Tibial nerve (tissue), 4 donors: ENCODE measurements at regions not wholly inside any gene's neighbourhood (a gene's known extent, or its start where the extent isn't known, plus 50 kb on each side); places are given as distances from the start of the nearest gene placed in this dataset.

ENCODE experiments used
- EP300 ChIP-seq, 2 donors: sonication (generic); formaldehyde crosslinking; IDR thresholded peaks; one replicate each; pipeline ENCODE4 v1.6.1; 2017; ENCODE audit warnings: antibody characterized with exemption in 2 of 2, mild to moderate bottlenecking in 1 of 2
- TF ChIP-seq, protein P1 (sequence below), 5 experiments: fragments of 200-600 bp in 3 of 5; fragments of 450-650 bp in 2 of 5; sonication (generic) in 3 of 5; IDR thresholded peaks; one replicate each; pipeline ENCODE4 v1.5.1; 2016 to 2019; ENCODE audit warnings: antibody characterized with exemption in 5 of 5, mild to moderate bottlenecking in 3 of 5, moderate library complexity in 2 of 5

- TF ChIP-seq EP300 (IDR thresholded peaks at IDR 0.05) = no peak
- TF ChIP-seq, protein P1, sequence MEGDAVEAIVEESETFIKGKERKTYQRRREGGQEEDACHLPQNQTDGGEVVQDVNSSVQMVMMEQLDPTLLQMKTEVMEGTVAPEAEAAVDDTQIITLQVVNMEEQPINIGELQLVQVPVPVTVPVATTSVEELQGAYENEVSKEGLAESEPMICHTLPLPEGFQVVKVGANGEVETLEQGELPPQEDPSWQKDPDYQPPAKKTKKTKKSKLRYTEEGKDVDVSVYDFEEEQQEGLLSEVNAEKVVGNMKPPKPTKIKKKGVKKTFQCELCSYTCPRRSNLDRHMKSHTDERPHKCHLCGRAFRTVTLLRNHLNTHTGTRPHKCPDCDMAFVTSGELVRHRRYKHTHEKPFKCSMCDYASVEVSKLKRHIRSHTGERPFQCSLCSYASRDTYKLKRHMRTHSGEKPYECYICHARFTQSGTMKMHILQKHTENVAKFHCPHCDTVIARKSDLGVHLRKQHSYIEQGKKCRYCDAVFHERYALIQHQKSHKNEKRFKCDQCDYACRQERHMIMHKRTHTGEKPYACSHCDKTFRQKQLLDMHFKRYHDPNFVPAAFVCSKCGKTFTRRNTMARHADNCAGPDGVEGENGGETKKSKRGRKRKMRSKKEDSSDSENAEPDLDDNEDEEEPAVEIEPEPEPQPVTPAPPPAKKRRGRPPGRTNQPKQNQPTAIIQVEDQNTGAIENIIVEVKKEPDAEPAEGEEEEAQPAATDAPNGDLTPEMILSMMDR (IDR thresholded peaks at IDR 0.05) = no peak
Observed at GRCh38 chr11:38272376-38272775, 1674.3 kb upstream of the RAG2 start.
